GM21381 (cell line): ENCODE measurements at regions not wholly inside any gene's neighbourhood (a gene's known extent, or its start where the extent isn't known, plus 50 kb on each side); places are given as distances from the start of the nearest gene placed in this dataset.

Source experiments
- ATAC-seq: cut with Tn5 transposase; IDR thresholded peaks from one replicate; pipeline ENCODE4 v1.9.1; 2021; ENCODE audit warnings: mild to moderate bottlenecking, moderate library complexity; ENCODE audit not compliant: unreplicated experiment

DNA sequence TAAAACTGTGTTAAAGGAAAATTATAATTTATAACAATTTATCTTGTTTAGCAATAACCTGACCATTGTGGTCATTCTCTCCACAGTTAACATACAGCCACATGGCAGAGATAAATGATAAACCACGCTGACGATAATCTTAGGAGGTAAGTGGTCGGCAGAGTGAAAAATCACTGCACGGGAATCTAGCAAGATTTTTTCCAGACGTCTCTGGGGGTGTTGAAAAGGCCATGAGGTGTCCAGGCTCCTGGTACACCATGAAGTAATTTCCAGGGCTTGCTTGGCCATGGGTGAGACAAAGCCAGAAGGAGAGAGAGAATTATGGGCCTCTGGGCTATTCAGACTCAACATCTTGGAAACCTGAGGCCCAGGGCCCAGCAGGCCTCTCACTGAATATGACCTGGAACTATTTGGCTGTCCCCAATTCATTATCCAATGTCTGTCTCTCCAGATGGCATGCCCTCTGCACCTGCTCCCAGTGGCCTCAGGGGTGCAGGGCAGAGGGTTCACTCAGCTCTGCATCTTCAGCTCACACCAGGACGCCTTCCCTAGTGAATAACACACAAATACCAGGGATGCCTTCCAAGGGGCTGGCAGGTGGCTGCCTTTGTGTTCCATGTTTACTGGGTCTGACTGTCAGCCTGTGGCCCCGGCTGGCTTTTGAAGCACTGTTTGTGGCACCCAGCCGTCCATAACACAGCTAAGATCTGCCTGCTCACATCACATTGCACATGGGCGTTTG, 590.4 kb upstream of the PFKP start:
- ATAC-seq = no peak

DNA sequence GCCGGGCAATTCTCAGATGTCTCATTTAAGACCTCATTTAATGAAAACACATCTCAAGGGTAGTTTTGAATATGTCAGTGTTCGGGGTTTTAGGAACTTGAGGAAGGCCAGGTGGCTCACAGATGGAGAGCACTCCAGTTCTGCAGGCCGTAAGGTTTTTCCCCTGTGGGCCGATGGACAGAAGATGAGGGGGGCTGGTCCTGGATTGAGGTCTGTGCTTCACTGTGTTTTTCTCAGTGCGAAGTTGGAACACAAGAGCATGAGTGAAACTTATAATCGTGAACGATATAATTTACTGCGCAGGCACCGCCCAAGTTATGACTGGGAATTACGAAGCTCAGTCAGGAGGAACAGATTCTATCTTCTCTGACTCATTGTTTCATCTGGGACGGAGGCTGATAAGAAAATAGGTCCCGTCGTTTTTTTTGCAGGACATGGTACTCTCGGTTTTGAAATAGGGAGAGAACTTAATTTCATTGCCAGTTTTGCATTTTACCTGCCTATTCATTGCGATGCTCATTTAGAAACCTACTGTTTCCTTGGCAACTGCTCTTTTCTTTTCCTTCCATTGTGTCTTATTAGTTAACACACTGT, 591.0 kb upstream of the PFKP start:
- no peak for ATAC-seq

DNA sequence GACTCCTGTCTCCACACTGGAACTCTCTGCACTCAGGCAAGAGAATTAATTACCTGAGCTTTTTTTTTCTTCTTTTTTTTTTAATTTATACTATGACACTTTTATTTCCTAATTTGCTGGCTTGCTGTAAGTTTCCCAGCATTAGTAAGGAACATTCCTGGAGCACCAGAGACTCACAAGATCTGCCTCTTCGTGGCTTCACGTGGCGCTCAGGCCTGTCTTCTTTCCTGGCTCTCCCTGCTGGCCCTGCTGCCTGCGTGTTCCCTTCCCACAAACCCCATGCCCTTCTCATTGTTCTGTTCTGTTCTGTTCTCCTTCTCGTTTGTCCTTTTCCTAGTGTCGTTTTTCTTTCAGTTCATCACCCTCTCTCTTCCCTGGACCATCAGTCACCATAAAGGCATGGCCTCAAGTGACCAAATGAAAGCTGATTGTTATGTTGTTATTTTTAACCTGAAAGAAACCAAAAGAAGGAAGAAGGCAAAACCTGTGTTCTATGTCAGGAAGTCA, 591.6 kb upstream of the PFKP start:
- no peak for ATAC-seq

DNA sequence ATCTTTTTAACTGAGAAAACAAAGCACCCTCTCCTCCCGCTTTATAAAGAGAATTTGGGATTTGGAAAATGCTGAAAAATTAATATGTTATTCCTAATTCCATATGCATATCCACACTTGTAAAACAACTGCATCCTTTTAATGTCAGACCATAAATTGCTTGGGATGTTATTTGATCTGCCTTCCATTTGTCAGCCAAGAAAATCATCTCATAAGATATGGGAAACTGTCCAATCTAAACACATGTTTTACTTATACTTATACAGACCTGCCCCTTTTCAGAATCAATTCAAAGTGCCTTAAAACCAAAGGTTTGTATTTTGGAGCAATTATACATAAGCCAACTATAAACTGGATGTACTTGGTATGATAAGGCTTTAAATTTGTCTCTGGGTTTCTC, 595.5 kb upstream of the PFKP start:
- ATAC-seq = no peak

DNA sequence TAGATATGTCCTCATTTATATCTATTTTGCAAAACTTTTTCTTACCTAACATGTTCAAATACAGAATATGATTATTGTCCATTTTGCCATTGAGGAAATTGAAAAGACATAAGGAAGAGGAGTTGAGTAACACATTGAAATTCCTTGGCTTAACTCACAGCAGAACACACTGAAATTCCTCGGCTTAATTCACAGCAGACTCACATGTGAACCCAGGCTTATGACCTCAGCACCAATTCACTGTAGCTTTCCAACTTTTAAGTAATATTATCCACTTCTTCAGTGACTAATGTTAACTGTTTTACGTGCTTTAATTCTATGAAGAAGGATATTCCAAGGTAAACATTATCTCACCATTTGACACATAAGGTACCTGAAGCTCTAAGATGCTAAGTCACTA, 597.5 kb upstream of the PFKP start:
- no peak for ATAC-seq

DNA sequence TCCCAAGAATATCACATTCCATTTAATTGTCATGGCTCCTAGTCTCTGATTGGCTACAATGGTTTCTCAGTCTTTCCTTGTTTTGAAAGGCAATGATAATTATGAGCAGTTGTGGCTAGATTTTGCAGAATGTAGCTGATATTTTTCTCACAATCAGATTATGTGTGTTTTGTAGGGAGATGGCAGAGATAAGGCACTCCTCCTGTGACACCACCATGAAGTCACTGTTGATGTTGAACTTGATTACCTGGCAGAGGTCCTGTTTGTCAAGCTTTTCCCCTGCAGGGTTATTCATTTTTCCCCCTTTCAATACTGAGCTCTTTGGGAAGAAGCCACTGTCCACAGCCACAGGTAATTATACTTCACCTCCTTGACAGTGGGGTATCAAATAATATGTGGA, 602.9 kb upstream of the PFKP start:
- no peak for ATAC-seq

DNA sequence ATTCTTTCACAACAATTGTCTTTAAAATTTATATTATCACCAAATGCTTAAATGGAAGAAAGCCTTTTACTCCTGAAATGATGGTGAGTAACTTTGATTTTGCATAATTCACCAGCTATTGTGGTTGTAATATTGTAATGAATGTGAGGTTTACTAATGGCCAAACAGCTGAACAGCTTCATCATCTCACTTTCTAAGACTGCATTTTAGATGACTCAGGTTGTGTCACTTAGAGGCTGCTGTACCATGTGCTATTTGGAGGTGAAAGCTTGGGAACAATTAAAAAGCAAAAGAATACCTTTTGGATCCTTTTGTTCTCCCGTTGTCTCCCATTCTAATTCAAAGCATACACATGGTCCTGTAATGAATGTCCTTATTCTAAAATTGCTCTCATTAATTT, 604.0 kb upstream of the PFKP start:
- ATAC-seq = no peak

DNA sequence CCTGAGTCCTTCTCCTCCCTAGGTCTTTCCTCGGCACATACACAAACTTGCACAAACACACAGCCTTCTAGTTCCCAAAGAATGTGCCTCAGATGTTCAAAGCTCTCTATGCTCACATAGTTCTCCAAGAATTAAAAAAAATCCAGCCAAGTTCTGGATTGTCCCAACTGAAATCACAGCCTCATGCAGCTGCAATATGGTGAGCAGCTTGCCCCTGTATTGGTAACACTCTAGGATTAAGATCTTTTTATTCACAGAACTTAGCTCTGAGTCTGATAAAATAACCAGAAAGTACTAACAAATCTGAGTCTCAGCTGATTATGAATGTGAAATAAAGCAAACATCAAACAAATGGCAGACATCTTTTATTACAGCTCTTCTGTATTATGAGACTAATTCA, 604.8 kb upstream of the PFKP start:
- no peak for ATAC-seq

- ATAC-seq = no peak
Measured at GRCh38 chr10:2460812-2461211, 606.5 kb upstream of the PFKP start.

- ATAC-seq = no peak
Measured at GRCh38 chr10:2459713-2460112, 607.6 kb upstream of the PFKP start.

DNA sequence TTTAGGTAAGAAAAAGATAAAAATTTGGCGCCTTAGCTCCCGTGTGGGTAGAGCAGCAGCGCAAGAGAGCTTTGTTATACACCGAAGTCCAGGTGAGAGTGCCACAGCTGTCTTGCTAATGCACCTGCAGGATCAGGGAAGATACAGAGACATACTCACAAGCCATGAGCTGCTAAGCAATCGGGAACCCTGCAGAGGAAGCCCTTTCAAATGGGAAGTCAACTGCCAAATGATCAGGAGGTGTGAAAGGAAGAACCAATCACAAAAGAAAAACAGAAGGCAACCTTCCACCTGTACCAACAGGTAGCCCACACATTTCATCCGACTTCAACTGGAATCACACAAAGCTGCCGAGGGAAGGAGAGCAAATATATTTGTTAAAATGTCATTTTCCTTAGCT, 610.5 kb upstream of the PFKP start:
- no peak for ATAC-seq

- no peak for ATAC-seq
Measured at GRCh38 chr10:2445370-2445769, 622.0 kb upstream of the PFKP start.

DNA sequence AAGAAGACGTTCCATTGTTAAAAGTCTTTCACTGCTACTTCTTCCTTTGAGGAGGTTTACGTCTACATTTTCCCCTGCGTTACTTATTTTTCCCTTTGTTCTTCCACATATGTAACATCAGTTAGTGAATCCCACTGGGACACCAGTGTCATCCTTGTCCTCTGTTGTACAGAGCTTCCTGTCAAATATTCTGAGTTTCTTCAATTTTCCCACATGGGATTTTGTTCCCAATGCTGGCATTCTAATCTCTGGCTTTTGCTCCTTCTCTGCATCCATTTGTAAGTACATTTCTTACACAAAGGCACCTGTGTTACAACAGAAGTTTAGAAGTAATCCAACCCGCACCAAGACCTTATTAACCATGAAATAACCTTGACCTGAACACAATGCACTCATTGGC, 627.4 kb upstream of the PFKP start:
- ATAC-seq = no peak

DNA sequence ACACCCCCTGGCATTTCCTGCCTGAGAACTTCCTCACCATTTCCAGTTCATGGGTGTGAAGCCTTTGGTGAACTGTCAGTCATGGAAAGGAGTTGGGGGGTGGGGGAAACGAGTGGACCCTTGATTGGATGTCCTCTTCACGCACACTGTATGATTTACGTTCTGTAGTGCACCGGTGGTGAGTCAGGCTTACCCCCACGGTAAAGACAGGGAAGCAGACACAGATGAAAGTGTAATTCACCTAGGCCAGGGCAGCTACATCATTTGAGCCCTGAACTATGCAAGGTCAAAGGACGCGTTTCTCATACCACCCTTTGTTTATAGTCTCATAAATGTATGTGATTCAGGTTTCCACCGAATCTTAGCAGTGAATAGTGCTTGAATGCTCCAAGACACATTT, 628.3 kb upstream of the PFKP start:
- no peak for ATAC-seq

DNA sequence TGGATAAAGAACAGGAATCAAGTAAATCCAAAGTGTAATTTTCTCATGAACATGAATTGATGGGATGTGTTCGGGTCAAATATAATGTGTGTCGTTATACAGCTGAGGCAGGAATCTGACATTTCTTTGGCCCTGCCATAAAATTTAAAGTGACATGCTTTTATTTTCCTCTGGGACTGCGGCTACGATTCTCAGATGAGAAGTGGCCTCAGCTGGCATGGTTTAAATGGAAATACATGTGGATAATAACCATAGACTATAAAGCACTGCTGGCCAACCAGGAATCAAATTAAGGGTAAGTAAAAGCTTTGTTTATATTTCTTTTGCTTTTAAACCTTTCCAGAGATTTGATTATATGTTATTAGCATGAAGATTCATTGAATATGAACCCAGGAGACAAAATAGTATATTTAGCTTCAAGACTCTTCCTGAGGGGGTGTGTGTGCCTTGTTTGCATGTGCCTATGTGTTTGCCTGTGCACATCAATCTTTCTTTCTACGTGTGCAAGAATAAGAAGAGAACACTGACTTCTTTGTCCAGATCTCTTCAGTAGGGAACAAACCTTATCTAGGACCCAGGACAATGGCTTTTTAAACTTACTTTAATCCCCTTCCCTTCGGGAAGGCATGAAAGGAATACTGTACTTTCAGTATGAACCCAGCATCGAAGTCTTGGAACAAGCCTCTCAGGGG, 629.0 kb upstream of the PFKP start:
- no peak for ATAC-seq

- ATAC-seq = no peak
Measured at GRCh38 chr10:2436933-2437332, 630.4 kb upstream of the PFKP start.

DNA sequence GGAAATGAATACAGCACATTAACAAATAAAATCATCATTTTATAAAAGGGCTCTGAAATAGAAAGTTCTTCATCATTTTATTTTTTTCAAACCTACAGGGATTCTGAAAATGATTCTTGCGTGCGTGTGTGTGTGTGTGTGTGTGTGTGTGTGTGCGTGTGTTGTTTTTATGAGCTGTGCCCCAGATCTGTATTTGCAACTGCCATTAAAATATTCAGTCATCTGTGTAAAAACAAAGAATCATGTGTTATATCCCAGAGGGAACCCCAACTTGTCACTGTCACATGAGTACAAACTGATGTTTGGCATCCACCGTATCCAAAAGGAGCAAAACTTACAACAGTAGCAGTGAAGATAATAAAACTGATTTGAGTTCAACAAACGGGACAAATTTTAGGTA, 635.4 kb upstream of the PFKP start:
- no peak for ATAC-seq

GRCh38 chr10:2427412-2427811, 639.9 kb upstream of the PFKP start:
- ATAC-seq = no peak

GRCh38 chr10:2425320-2425719, 642.0 kb upstream of the PFKP start:
- no peak for ATAC-seq

DNA sequence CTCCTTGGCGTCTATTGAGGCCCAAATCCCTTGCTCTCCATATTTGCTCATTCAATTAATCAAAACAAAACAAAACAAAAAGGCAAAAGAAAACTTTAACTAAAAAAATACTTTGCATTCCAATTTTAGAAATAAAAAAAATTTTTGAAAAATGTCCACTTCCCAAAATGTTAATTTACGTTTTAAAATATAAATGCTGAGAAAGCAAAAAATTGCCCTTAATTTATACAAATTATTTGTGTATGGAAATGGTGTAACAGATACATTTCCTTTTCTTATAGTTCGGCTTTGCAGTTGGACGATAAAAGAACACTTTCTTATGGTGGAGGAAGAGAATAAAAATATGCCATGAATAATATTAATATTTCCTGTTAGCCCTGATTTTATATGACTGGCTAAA, 652.8 kb upstream of the PFKP start:
- ATAC-seq = no peak

DNA sequence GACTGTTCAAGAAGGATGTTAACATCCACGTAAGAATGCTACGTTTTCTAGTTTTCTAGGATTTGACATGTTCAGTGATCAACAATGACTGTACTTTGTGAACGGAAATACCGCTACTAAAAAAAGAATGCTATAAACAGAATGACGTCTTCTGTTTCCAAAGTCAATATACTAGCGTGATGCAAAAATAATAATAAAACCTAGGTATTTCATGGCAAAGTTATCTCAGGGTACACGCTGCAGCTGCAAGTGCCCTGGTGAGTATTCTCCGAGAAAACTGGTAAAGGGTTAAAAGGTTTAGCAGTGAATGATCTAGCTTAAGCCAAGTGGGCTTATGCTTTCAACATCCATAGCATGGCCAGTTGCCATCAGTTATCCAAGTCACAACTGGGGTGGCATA, 653.3 kb upstream of the PFKP start:
- no peak for ATAC-seq

- no peak for ATAC-seq
Measured at GRCh38 chr10:2410049-2410448, 657.3 kb upstream of the PFKP start.
